ENCODE measurements at regions not wholly inside any gene's neighbourhood (a gene's known extent, or its start where the extent isn't known, plus 50 kb on each side); places are given as distances from the start of the nearest gene placed in this dataset.

- no peak for DNase-seq (ENCODE audit: low spot score)
- intact Hi-C loops (cut with DNase I), result no loop called here
These were observed 795.1 kb upstream of the GRIA3 start for GRCh38 chrX:122389005-122389404.

DNA sequence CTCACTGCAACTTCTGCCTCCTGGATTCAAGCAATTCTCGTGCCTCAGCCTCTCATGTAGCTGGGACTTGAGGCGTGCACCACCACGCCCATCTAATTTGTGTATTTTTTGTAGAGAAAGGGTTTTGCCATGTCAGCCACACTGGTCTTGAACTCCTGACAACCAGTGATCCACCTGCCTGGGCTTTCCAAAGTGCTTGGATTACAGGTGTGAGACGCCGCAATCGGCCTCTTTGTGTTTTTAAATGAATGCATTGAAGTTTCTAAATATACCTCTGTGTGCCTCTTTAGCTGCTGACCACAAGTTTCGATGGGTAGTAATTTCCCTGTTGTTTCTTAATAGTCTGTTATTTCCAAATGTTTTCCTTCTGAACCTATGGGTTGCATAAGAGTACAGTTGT, 765.3 kb upstream of the GRIA3 start:
- intact Hi-C loops (cut with DNase I), result no loop called here

DNA sequence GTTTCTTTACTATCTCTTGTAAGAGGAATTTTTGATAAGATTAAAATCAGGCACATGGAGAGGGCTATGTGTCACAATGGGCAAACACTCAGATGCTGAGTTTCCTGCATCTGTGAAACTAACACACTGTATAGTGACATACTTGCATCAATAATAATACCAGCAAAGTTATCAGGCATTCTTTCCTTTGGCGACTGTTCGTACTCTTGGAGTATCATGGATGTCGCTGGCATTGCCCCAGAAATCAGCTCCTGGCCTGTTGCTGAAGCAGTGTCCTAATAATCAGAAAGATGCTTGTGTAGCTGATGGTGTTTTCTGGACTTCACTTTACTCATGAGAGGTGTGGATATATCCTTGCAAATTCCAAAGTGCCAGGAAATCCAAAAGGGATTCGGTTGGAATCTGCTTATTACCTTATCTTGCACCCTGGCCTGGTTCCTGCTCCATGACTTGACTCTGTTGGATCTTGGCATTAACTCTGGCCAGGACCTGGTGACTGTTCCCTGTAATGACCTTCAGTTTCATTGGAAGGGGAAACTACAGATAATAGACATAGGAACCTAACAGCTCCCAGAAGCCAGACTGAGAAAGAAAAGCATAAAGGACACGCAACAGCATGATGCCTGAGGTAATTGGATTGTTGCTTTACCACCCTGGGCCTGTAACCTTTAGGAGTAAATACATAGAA, 762.5 kb upstream of the GRIA3 start:
- no peak for DNase-seq (ENCODE audit: low spot score)

More for the DNA sequence above, 765.3 kb upstream of the GRIA3 start:
- DNase-seq (ENCODE audit: low spot score), result no peak

DNA sequence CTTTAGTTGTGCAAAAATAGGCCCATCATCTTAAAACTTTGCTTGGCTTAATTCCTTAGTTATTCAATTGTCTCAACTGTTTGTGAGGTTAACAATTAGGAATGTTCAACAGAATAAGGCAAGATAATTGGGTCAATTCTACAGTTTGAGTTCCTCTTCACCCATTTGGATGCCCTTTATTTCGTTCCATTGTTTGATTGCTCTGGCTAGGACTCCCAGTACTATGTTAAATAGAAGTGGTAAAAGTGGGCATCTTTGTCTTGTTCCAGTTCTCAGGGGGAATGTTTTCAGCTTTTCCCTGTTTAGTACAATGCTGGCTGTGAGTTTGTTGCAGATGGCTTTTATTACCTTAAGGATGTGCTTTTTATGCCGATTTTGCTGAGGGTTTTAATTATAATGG, 761.5 kb upstream of the GRIA3 start:
- DNase-seq (ENCODE audit: low spot score), result no peak
- intact Hi-C loops (cut with DNase I), result loop anchor here (2.0 kb wide), 1 partner anchor 52 kb away; no protein-coding TSS in a partner anchor

More for the DNA sequence above, 762.5 kb upstream of the GRIA3 start:
- intact Hi-C loops (cut with DNase I), result loop anchor here (2.0 kb wide), 1 partner anchor 53 kb away; no protein-coding TSS in a partner anchor

- no peak for DNase-seq (ENCODE audit: low spot score)
- intact Hi-C loops (cut with DNase I), result no loop called here
These were observed 749.1 kb upstream of the GRIA3 start for GRCh38 chrX:122434942-122435341.

DNA sequence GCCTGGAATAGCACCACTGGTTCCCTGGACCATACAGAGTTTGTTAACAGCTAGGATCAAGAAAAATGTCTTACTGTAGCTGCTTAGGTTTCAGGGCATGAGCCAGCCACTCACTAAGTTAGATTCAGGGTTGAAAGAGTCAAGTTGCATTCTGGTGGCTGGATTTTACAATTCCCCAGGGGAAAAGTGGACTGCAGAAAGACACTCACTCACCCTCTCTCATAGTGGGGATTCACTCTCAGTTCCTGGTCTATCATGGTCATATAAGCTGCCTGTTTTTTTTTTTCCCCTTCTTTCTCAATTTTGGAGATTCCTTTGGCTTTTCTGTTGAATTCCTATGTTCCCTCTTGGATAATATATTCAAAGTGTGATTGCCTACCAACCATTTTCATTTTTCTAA, 744.2 kb upstream of the GRIA3 start:
- intact Hi-C loops (cut with DNase I), result no loop called here
- DNase-seq (ENCODE audit: low spot score), result no peak

GRCh38 chrX:122440832-122441231, 743.2 kb upstream of the GRIA3 start:
- intact Hi-C loops (cut with DNase I), result no loop called here
- no peak for DNase-seq (ENCODE audit: low spot score)

- DNase-seq (ENCODE audit: low spot score), result no peak
- intact Hi-C loops (cut with DNase I), result no loop called here
These were observed 742.6 kb upstream of the GRIA3 start for GRCh38 chrX:122441451-122441850.

DNA sequence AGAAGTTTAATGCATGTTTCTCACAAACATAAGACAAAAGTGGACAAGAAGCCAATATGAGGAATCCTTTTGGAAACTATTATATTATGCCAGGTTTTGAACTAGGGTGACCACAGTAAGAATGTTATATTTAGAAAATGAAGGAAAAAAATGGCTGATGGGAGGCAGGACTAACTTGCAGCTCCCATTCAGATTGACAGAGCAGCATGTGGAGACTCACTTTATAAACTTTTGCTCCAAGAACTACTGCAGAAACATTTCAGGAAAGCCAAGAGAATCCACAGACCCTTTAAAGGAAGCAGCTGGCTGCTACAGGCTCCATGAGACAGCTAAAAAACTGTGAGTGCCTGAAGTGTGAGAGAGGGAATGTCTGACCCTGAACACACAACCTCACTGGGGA, 738.6 kb upstream of the GRIA3 start:
- intact Hi-C loops (cut with DNase I), result no loop called here

GRCh38 chrX:122464341-122464740, 719.7 kb upstream of the GRIA3 start:
- no peak for DNase-seq (ENCODE audit: low spot score)
- intact Hi-C loops (cut with DNase I), result no loop called here

More for the DNA sequence above, 738.6 kb upstream of the GRIA3 start:
- DNase-seq (ENCODE audit: low spot score), result no peak

GRCh38 chrX:122475306-122475705, 708.8 kb upstream of the GRIA3 start:
- intact Hi-C loops (cut with DNase I), result loop anchor here (2.0 kb wide), 1 partner anchor 53 kb away; no protein-coding TSS in a partner anchor
- DNase-seq (ENCODE audit: low spot score), result no peak

GRCh38 chrX:122500556-122500955, 683.5 kb upstream of the GRIA3 start:
- intact Hi-C loops (cut with DNase I), result no loop called here
- no peak for DNase-seq (ENCODE audit: low spot score)

- no peak for DNase-seq (ENCODE audit: low spot score)
- intact Hi-C loops (cut with DNase I), result no loop called here
These were observed 682.4 kb upstream of the GRIA3 start for GRCh38 chrX:122501652-122502051.

- no peak for DNase-seq (ENCODE audit: low spot score)
- intact Hi-C loops (cut with DNase I), result no loop called here
These were observed 680.1 kb upstream of the GRIA3 start for GRCh38 chrX:122504026-122504425.

- intact Hi-C loops (cut with DNase I), result no loop called here
- no peak for DNase-seq (ENCODE audit: low spot score)
These were observed 671.5 kb upstream of the GRIA3 start for GRCh38 chrX:122512561-122513072.

- intact Hi-C loops (cut with DNase I), result no loop called here
- no peak for DNase-seq (ENCODE audit: low spot score)
These were observed 666.3 kb upstream of the GRIA3 start for GRCh38 chrX:122517786-122518185.

- intact Hi-C loops (cut with DNase I), result no loop called here
- DNase-seq (ENCODE audit: low spot score), result no peak
These were observed 638.3 kb upstream of the GRIA3 start for GRCh38 chrX:122545778-122546177.

GRCh38 chrX:122546269-122546668, 637.8 kb upstream of the GRIA3 start:
- no peak for DNase-seq (ENCODE audit: low spot score)
- intact Hi-C loops (cut with DNase I), result no loop called here

DNA sequence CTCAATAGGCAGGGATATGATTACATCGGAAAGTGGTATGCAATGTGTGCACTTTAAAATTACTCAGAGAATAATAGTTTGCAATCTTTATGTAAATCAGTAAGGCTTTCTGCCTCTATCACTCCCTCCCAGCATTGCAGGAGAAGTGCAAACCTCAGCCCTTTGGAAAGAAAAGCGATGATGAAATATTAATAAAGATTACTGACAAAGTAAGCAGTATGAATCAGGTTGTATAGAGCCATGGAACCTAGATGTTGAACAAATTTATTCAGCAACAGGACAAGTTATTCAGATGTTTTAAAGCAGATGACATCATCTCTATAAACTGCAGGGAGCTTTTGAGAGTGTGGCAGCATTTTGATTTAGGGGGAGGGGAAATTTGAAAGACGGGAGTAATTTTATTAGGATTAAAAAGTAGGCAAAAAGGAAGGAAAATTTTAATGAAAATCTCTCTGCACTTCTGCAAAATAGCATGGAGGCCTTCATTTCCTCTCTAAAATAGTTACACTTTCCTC, 631.7 kb upstream of the GRIA3 start:
- intact Hi-C loops (cut with DNase I), result no loop called here
- no peak for DNase-seq (ENCODE audit: low spot score)

DNA sequence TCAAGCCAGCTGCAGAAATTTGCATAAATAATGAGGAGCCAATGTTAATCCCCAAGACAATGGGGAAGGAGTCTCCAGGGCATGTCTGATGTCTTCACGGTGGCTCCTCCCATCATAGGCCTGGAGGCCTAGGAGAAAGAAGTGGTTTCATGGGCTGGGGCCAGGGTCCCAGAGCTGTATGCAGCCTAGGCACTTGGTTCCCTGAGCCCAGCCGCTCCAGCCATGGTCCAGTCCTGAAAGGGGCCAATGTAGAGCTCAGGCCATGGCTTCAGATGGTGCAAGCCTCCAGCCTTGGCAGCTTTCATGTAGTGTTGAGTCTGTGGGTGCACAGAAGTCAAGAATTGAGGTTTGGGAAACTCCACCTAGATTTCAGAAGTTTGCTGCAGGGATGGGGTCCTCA, 628.2 kb upstream of the GRIA3 start:
- no peak for DNase-seq (ENCODE audit: low spot score)
- intact Hi-C loops (cut with DNase I), result no loop called here

DNA sequence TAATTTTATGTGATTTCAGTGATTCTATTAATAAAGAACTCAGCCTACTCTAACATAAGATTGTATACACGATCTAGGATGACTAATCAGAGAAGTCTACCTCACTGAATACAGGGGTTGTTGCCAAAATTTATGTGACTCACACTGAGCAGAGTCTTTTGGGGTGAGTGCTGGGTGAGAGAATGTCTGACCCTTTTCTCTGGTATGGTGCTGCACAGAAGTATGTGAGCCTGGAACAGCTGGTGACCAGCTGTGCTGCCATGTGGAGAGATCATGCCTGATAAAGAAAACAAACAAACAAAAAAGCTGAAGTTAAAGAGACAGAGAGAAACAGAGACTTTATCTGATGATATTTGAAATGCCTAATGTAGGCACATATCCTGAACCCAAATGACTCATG, 618.1 kb upstream of the GRIA3 start:
- intact Hi-C loops (cut with DNase I), result no loop called here
- no peak for DNase-seq (ENCODE audit: low spot score)

Data from cardiac septum (tissue), 1 donor.